H9 (cell line): ENCODE measurements at regions not wholly inside any gene's neighbourhood (a gene's known extent, or its start where the extent isn't known, plus 50 kb on each side); places are given as distances from the start of the nearest gene placed in this dataset.
A peak's percentile ranks its signal among the peaks of the same experiment; 100 is the strongest.

Source experiments
- DNase-seq: peaks from one replicate; pipeline ENCODE4 v3.0.0-alpha.2; 2017
- H2AFZ ChIP-seq: one replicate; pipeline ENCODE4 v1.6.1; 2013; ENCODE audit warnings: mild to moderate bottlenecking, low read length, control low read depth, moderate library complexity
- H2AK5ac ChIP-seq: 2 replicates; pipeline ENCODE4 v1.6.1; 2013; ENCODE audit warnings: low read length, control low read depth, mixed read lengths; ENCODE audit not compliant: insufficient read length
- H2BK120ac ChIP-seq: one replicate; pipeline ENCODE4 v1.6.1; 2013; ENCODE audit warnings: low read depth, mild to moderate bottlenecking, low read length, control low read depth, inconsistent platforms; ENCODE audit not compliant: poor library complexity, severe bottlenecking
- H2BK12ac ChIP-seq: 2 replicates; pipeline ENCODE4 v1.6.1; 2013; ENCODE audit warnings: low read length, control low read depth, mixed read lengths, low read depth; ENCODE audit not compliant: insufficient read length
- H2BK15ac ChIP-seq: 2 replicates; pipeline ENCODE4 v1.6.1; 2013; ENCODE audit warnings: low read depth, low read length, control low read depth
- H2BK20ac ChIP-seq: one replicate; pipeline ENCODE4 v1.6.1; 2013; ENCODE audit warnings: low read depth, mild to moderate bottlenecking, low read length, control low read depth, inconsistent platforms; ENCODE audit not compliant: poor library complexity, severe bottlenecking
- H2BK5ac ChIP-seq: 2 replicates; pipeline ENCODE4 v1.6.1; 2013; ENCODE audit warnings: low read length, control low read depth, mixed read lengths; ENCODE audit not compliant: insufficient read length
- H3K14ac ChIP-seq: 2 replicates; pipeline ENCODE4 v1.6.1; 2013; ENCODE audit warnings: low read length, control low read depth; ENCODE audit not compliant: insufficient read depth
- H3K18ac ChIP-seq: 2 replicates; pipeline ENCODE4 v1.6.1; 2013; ENCODE audit warnings: low read depth, mild to moderate bottlenecking, mixed read lengths, low read length, control low read depth; ENCODE audit not compliant: insufficient read length
- H3K23ac ChIP-seq: 2 replicates; pipeline ENCODE4 v1.6.1; 2013; ENCODE audit warnings: low read length, control low read depth, mixed read lengths, low read depth; ENCODE audit not compliant: insufficient read length
- H3K23me2 ChIP-seq: 2 replicates; pipeline ENCODE4 v1.6.1; 2013; ENCODE audit warnings: low read depth, mild to moderate bottlenecking, mixed read lengths, low read length, control low read depth; ENCODE audit not compliant: insufficient read length, poor library complexity, severe bottlenecking
- H3K27ac ChIP-seq: 2 replicates; pipeline ENCODE4 v1.5.1; 2013; ENCODE audit warnings: low read length, control low read depth, mixed read lengths, low read depth; ENCODE audit not compliant: insufficient read length
- H3K27me3 ChIP-seq: 2 replicates; pipeline ENCODE4 v1.6.1; 2013; ENCODE audit warnings: low read length, control low read depth, inconsistent platforms; ENCODE audit not compliant: insufficient read depth
- H3K4ac ChIP-seq: 2 replicates; pipeline ENCODE4 v1.6.1; 2013; ENCODE audit warnings: low read depth, mild to moderate bottlenecking, control low read depth, inconsistent platforms, low read length, moderate library complexity
- H3K4me1 ChIP-seq: 2 replicates; pipeline ENCODE4 v1.6.1; 2013; ENCODE audit warnings: low read length, control low read depth, inconsistent platforms; ENCODE audit not compliant: insufficient read depth
- H3K4me2 ChIP-seq: 2 replicates; pipeline ENCODE4 v1.6.1; 2013; ENCODE audit warnings: low read length, control low read depth, mixed read lengths; ENCODE audit not compliant: insufficient read length, insufficient read depth
- H3K56ac ChIP-seq: 2 replicates; pipeline ENCODE4 v1.6.1; 2013; ENCODE audit warnings: low read depth, mild to moderate bottlenecking, mixed read lengths, low read length, control low read depth; ENCODE audit not compliant: insufficient read length
- H3K79me1 ChIP-seq: 2 replicates; pipeline ENCODE4 v1.6.1; 2013; ENCODE audit warnings: low read depth, mild to moderate bottlenecking, moderate library complexity, low read length, control low read depth, inconsistent platforms; ENCODE audit not compliant: insufficient read depth, poor library complexity, severe bottlenecking
- H3K79me2 ChIP-seq: 2 replicates; pipeline ENCODE4 v1.6.1; 2013; ENCODE audit warnings: low read length, control low read depth, inconsistent platforms; ENCODE audit not compliant: insufficient read depth
- H3K9ac ChIP-seq: 2 replicates; pipeline ENCODE4 v1.6.1; 2013; ENCODE audit warnings: low read length, control low read depth, mixed read lengths; ENCODE audit not compliant: insufficient read length; ENCODE audit errors: extremely low read depth
- H3K9me3 ChIP-seq: one replicate; pipeline ENCODE4 v1.6.1; 2013; ENCODE audit warnings: low read depth, low read length, inconsistent platforms; ENCODE audit not compliant: control insufficient read depth
- H3T11ph ChIP-seq: one replicate; pipeline ENCODE4 v1.6.1; 2013; ENCODE audit warnings: mild to moderate bottlenecking, low read length, control low read depth, inconsistent platforms
- H4K20me1 ChIP-seq: one replicate; pipeline ENCODE4 v1.6.1; 2013; ENCODE audit not compliant: control insufficient read depth, insufficient read length, insufficient read depth
- H4K5ac ChIP-seq: 2 replicates; pipeline ENCODE4 v1.6.1; 2013; ENCODE audit warnings: low read depth, mild to moderate bottlenecking, mixed read lengths, low read length, control low read depth; ENCODE audit not compliant: insufficient read length
- H4K8ac ChIP-seq: replicated peaks from 2 replicates; pipeline ENCODE4 v1.6.1; 2013; ENCODE audit warnings: low read length, control low read depth, mixed read lengths, low read depth; ENCODE audit not compliant: insufficient read length
- H4K91ac ChIP-seq: 2 replicates; pipeline ENCODE4 v1.6.1; 2013; ENCODE audit warnings: low read depth, mild to moderate bottlenecking, moderate library complexity, mixed read lengths, low read length, control low read depth; ENCODE audit not compliant: insufficient read length
- H3K27ac Mint-ChIP-seq, 3 experiments: 2 replicates in 2 of 3; 3 replicates in 1 of 3; pipeline ENCODE4 v1.8.0; 2020 to 2021; ENCODE audit warnings: mixed read lengths in 3 of 3, mild to moderate bottlenecking in 1 of 3, moderate library complexity in 1 of 3
- H3K27me3 Mint-ChIP-seq: 2 replicates; pipeline ENCODE4 v1.8.0; 2021; ENCODE audit warnings: low read depth, mild to moderate bottlenecking, moderate library complexity, mixed read lengths
- H3K36me3 Mint-ChIP-seq, 3 experiments: 2 replicates in 2 of 3; 3 replicates in 1 of 3; pipeline ENCODE4 v1.8.0; 2020 to 2021; ENCODE audit warnings: low read depth in 3 of 3, mixed read lengths in 3 of 3; ENCODE audit not compliant: insufficient read depth in 1 of 3
- H3K4me1 Mint-ChIP-seq, 2 experiments: 2 replicates each; pipeline ENCODE4 v1.8.0; 2020; ENCODE audit warnings: mixed read lengths in 2 of 2
- H3K4me3 Mint-ChIP-seq, 2 experiments: 2 replicates in 1 of 2; 3 replicates in 1 of 2; pipeline ENCODE4 v1.8.0; 2020 to 2021; ENCODE audit warnings: mild to moderate bottlenecking in 2 of 2, mixed read lengths in 2 of 2, moderate library complexity in 1 of 2
- H3K9me3 Mint-ChIP-seq, 2 experiments: 2 replicates in 1 of 2; 3 replicates in 1 of 2; pipeline ENCODE4 v1.8.0; 2020; ENCODE audit warnings: mild to moderate bottlenecking in 2 of 2, mixed read lengths in 2 of 2, moderate library complexity in 1 of 2
- WGBS: extraction: QIAGEN DNeasy Blood & Tissue Kit; methylation state at CpG from one replicate; pipeline ENCODE4 v1.1.7; 2013; ENCODE audit warnings: missing lambda C conversion rate, low lambda C conversion rate, mixed read lengths; ENCODE audit not compliant: insufficient read length; ENCODE audit errors: extremely low coverage; 5-methylcytosine and 5-hydroxymethylcytosine counted together
- TF ChIP-seq, protein P1 (sequence below): fragments of 200-600 bp; sonication (generic); conservative IDR thresholded peaks from 3 replicates; pipeline ENCODE4 v1.8.0; 2021; ENCODE audit warnings: antibody characterized with exemption, mild to moderate bottlenecking

DNA sequence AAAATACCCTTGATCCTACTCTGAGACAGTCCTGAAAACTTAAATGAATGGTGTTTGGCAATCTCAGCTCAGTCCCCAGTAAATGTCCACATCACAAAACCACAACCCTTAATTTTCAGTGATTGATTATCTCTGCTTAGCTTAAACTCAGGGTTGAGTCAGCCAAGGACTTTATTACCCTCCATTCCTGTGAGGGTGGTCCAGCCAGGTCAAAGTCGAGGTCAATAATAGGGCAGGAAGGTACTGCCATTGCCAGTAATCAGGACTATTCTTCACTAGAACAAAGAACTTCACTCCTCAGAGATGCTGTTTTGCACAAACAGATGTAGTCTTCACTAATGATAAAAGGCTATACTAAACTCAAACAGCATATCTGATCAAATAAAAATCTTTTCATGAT, 499.4 kb downstream of the ISL1 start:
- no peak overlapping the region for H2AFZ ChIP-seq
- H3K18ac ChIP-seq: no peak overlapping the region
- H3T11ph ChIP-seq: peak overlapping the region; percentile 45
- no peaks in the 10 kb centered on the region for H3K9me3 ChIP-seq
- peak overlapping the region; percentile 93 for H2BK20ac ChIP-seq
- H3K23me2 ChIP-seq: no peaks in the 10 kb centered on the region
- H4K91ac ChIP-seq: no peak overlapping the region
- Mint-ChIP-seq H3K27me3 (no peaks in the 10 kb centered on the region), H3K9me3 (no peaks in the 10 kb centered on the region), H3K36me3 (peaks cover 0 to under 1% (median 0%) of the 10 kb centered on the region in 3 experiments; a peak in 1 of 7 replicates), H3K4me3 (peak overlapping the region; percentile 14 to 65; a peak in 4 of 5 replicates), H3K4me1 (peaks cover 27 to 31% of the 10 kb centered on the region in 2 experiments), H3K27ac (peak overlapping the region; percentile 84 to 99 (median 97))
- H4K5ac ChIP-seq: no peak overlapping the region
- H2BK12ac ChIP-seq: peak overlapping the region; percentile 47
- no peak overlapping the region for H3K4ac ChIP-seq
- no peak overlapping the region for H2BK15ac ChIP-seq
- no peak overlapping the region for H2AK5ac ChIP-seq
- H4K20me1 ChIP-seq: no peaks in the 10 kb centered on the region
- no peak overlapping the region for H3K23ac ChIP-seq
- no peak overlapping the region for H2BK5ac ChIP-seq
- peaks cover 6% of the 10 kb centered on the region; the same call in 1 of the 2 replicates for H3K4me1 ChIP-seq
- H3K4me2 ChIP-seq: peak overlapping the region; percentile 14
- DNase-seq: no peak
- no peak overlapping the region for H3K56ac ChIP-seq
- H4K8ac ChIP-seq: no peak overlapping the region
- TF ChIP-seq, protein P1, sequence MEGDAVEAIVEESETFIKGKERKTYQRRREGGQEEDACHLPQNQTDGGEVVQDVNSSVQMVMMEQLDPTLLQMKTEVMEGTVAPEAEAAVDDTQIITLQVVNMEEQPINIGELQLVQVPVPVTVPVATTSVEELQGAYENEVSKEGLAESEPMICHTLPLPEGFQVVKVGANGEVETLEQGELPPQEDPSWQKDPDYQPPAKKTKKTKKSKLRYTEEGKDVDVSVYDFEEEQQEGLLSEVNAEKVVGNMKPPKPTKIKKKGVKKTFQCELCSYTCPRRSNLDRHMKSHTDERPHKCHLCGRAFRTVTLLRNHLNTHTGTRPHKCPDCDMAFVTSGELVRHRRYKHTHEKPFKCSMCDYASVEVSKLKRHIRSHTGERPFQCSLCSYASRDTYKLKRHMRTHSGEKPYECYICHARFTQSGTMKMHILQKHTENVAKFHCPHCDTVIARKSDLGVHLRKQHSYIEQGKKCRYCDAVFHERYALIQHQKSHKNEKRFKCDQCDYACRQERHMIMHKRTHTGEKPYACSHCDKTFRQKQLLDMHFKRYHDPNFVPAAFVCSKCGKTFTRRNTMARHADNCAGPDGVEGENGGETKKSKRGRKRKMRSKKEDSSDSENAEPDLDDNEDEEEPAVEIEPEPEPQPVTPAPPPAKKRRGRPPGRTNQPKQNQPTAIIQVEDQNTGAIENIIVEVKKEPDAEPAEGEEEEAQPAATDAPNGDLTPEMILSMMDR: no peak
- H3K79me1 ChIP-seq: no peaks in the 10 kb centered on the region
- no peak overlapping the region for H3K9ac ChIP-seq
- H2BK120ac ChIP-seq: no peak overlapping the region
- no peaks in the 10 kb centered on the region for H3K27me3 ChIP-seq
- H3K14ac ChIP-seq: no peak overlapping the region
- no CpG with 5 or more reads among the region's 1 CpG for WGBS
- H3K79me2 ChIP-seq: no peaks in the 10 kb centered on the region
- H3K27ac ChIP-seq: peak overlapping the region; percentile 32
